ENCODE measurements at regions not wholly inside any gene's neighbourhood (a gene's known extent, or its start where the extent isn't known, plus 50 kb on each side); places are given as distances from the start of the nearest gene placed in this dataset.

DNA sequence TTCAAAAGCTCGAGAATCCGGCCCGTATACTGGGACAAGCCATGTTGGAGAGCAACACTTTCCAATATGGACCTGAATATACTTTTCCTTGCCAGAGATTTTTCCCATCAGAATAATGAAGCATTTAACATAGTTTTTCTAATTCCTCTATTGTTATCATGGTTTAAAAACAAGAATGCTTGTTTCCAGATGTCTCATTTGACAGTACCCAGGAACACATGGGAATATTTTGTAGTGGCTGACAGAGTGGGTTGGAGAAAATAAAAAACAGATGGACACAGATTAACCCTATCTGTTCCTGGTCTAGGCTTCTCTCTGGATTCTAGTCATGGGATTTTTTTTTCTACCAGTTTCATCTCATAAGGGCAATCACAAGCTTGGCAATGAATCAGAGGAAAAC lies 164.8 kb upstream of the CEP162 start:
- TF ChIP-seq, protein P1, sequence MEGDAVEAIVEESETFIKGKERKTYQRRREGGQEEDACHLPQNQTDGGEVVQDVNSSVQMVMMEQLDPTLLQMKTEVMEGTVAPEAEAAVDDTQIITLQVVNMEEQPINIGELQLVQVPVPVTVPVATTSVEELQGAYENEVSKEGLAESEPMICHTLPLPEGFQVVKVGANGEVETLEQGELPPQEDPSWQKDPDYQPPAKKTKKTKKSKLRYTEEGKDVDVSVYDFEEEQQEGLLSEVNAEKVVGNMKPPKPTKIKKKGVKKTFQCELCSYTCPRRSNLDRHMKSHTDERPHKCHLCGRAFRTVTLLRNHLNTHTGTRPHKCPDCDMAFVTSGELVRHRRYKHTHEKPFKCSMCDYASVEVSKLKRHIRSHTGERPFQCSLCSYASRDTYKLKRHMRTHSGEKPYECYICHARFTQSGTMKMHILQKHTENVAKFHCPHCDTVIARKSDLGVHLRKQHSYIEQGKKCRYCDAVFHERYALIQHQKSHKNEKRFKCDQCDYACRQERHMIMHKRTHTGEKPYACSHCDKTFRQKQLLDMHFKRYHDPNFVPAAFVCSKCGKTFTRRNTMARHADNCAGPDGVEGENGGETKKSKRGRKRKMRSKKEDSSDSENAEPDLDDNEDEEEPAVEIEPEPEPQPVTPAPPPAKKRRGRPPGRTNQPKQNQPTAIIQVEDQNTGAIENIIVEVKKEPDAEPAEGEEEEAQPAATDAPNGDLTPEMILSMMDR (IDR thresholded peaks at IDR 0.05 in 2 of 3, conservative IDR thresholded peaks at IDR 0.05 in 1 of 3; ENCODE audit: insufficient read depth in 2 of 3, low read depth in 1 of 3, low read length in 3 of 3), result no peak
- TF ChIP-seq MAX (CRISPR knock-in tag; IDR thresholded peaks at IDR 0.05) (no peak), RNF2 (IDR thresholded peaks at IDR 0.05) (no peak), ZBTB43 (CRISPR knock-in tag; IDR thresholded peaks at IDR 0.05) (no peak), MCM5 (IDR thresholded peaks at IDR 0.05; ENCODE audit: low read depth) (no peak), ATF7 (IDR thresholded peaks at IDR 0.05) (no peak)

Measured in K562 (cell line).